ENCODE measurements at regions not wholly inside any gene's neighbourhood (a gene's known extent, or its start where the extent isn't known, plus 50 kb on each side); places are given as distances from the start of the nearest gene placed in this dataset.

DNA sequence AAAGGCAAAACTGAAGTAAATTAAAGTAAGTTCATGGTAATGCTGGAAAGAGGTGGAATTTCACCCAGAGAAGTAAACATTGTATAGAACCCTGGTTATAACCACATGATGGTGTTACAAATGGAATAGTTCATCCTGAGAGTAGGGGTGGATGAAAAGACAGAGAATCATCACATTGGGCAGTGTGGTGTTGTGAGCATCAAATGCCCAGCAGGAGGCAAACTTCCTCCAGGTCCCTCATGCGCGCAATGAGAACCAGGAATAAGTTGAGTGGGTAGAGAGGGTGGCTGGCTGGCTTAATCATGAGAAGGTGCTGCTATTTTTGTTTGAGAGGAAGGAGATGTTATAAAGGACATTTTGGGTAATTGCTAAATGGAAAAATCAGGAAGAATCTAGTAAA is 163.3 kb upstream of the HMHB1 start:
- TF ChIP-seq, protein P1, sequence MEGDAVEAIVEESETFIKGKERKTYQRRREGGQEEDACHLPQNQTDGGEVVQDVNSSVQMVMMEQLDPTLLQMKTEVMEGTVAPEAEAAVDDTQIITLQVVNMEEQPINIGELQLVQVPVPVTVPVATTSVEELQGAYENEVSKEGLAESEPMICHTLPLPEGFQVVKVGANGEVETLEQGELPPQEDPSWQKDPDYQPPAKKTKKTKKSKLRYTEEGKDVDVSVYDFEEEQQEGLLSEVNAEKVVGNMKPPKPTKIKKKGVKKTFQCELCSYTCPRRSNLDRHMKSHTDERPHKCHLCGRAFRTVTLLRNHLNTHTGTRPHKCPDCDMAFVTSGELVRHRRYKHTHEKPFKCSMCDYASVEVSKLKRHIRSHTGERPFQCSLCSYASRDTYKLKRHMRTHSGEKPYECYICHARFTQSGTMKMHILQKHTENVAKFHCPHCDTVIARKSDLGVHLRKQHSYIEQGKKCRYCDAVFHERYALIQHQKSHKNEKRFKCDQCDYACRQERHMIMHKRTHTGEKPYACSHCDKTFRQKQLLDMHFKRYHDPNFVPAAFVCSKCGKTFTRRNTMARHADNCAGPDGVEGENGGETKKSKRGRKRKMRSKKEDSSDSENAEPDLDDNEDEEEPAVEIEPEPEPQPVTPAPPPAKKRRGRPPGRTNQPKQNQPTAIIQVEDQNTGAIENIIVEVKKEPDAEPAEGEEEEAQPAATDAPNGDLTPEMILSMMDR (conservative IDR thresholded peaks at IDR 0.05; ENCODE audit: low read length), result peak; percentile 70
- TF ChIP-seq EZH2phosphoT487 (IDR thresholded peaks at IDR 0.05; ENCODE audit: borderline replicate concordance), result no peak
